GM12878 (cell line): ENCODE measurements at regions not wholly inside any gene's neighbourhood (a gene's known extent, or its start where the extent isn't known, plus 50 kb on each side); places are given as distances from the start of the nearest gene placed in this dataset.

Source experiments
- ATAC-seq: fragments of 200-7000 bp; cut with Tn5 transposase; 3 replicates; pipeline ENCODE4 v1.9.1; 2020; ENCODE audit warnings: mild to moderate bottlenecking, moderate library complexity
- BruUV-seq: library from RNA; stranded (reverse); fragments of 400-500 nt; replicated peaks from 2 replicates; lab custom pipeline; 2021; lab: Mats Ljungman, UMichigan
- CTCF ChIA-PET: fragments of 300-600 bp; sonication (Branson Sonifier 250); formaldehyde crosslinking; extraction: SDS; loops from one replicate; lab custom pipeline; 2021; ENCODE audit warnings: inconsistent platforms; lab: Yijun Ruan, JAX
- POLR2A ChIA-PET: fragments of 350-600 bp; formaldehyde crosslinking; extraction: SDS; loops from one replicate; lab custom pipeline; 2021; ENCODE audit warnings: inconsistent platforms; lab: Charles Lee
- RAD21 ChIA-PET: fragments of 300-600 bp; sonication (Branson Sonifier 250); formaldehyde crosslinking; loops from one replicate; lab custom pipeline; 2023; ENCODE audit warnings: antibody characterized with exemption; ENCODE audit not compliant: unreplicated experiment; lab: Charles Lee
- SMC1A ChIA-PET: fragments of 300-600 bp; sonication (Branson Sonifier 250); formaldehyde crosslinking; loops from one replicate; lab custom pipeline; 2023; ENCODE audit not compliant: unreplicated experiment, uncharacterized antibody; lab: Charles Lee
- DNase-seq: peaks from one replicate; pipeline ENCODE4 v3.0.0-alpha.2; 2011; ENCODE audit warnings: low read depth, low spot score
- FAIRE-seq: peaks from 3 replicates; lab custom pipeline; 2011; peaks lifted over from hg19 to GRCh38; lab: Jason Lieb, UNC
- H2AFZ ChIP-seq: 2 replicates; pipeline ENCODE4 v1.6.0; 2011; ENCODE audit warnings: low read depth, low read length, control low read depth; ENCODE audit not compliant: control insufficient read depth
- H3K27ac ChIP-seq: 2 replicates; pipeline ENCODE4 v1.5.1; 2011; ENCODE audit warnings: control low read depth; ENCODE audit not compliant: control insufficient read depth, insufficient read depth
- H3K27me3 ChIP-seq, 2 experiments: replicated peaks in 1 of 2; 2 replicates each; pipeline versions ENCODE4 v1.6.0 to v1.6.1; 2011; ENCODE audit warnings: low read length in 1 of 2; ENCODE audit not compliant: control insufficient read depth in 2 of 2, insufficient read depth in 2 of 2
- H3K36me3 ChIP-seq, 2 experiments: 2 replicates each; pipeline ENCODE4 v1.5.1; 2011; ENCODE audit warnings: low read length in 1 of 2; ENCODE audit not compliant: control insufficient read depth in 2 of 2, insufficient read depth in 2 of 2
- H3K4me1 ChIP-seq: 2 replicates; pipeline ENCODE4 v1.6.1; 2011; ENCODE audit warnings: mild to moderate bottlenecking, low read length, moderate library complexity, mixed read lengths; ENCODE audit not compliant: control insufficient read depth, insufficient read depth
- H3K4me2 ChIP-seq: 2 replicates; pipeline ENCODE4 v1.6.0; 2011; ENCODE audit warnings: control low read depth; ENCODE audit not compliant: control insufficient read depth, insufficient read depth
- H3K4me3 ChIP-seq: fragments of 200-600 bp; sonication (generic); 2 replicates; pipeline ENCODE4 v1.5.1; 2016
- H3K79me2 ChIP-seq: 2 replicates; pipeline ENCODE4 v1.6.0; 2011; ENCODE audit warnings: low read length; ENCODE audit not compliant: control insufficient read depth, insufficient read depth
- H3K9ac ChIP-seq: 2 replicates; pipeline ENCODE4 v1.8.0; 2011; ENCODE audit warnings: low read length, control low read depth, mixed read lengths; ENCODE audit not compliant: control insufficient read depth, insufficient read depth
- H3K9me3 ChIP-seq: replicated peaks from 3 replicates; pipeline ENCODE4 v1.5.1; 2011; ENCODE audit warnings: mild to moderate bottlenecking, low read length; ENCODE audit not compliant: control insufficient read depth, insufficient read depth
- H4K20me1 ChIP-seq: 2 replicates; pipeline ENCODE4 v1.6.0; 2011; ENCODE audit not compliant: control insufficient read depth, insufficient read depth
- CEBPZ ChIP-seq: fragments of 150-350 bp; IDR thresholded peaks from 2 replicates; pipeline ENCODE4 v1.6.1; 2016; ENCODE audit warnings: low read depth, low read length
- CHD4 ChIP-seq: fragments of 200-600 bp; sonication (generic); IDR thresholded peaks from 2 replicates; pipeline ENCODE4 v1.6.1; 2016; ENCODE audit warnings: mild to moderate bottlenecking
- ELK1 ChIP-seq: IDR thresholded peaks from 2 replicates; pipeline ENCODE4 v1.6.1; 2012; ENCODE audit warnings: low read depth, low read length, improper control_type of control experiment
- FOXM1 ChIP-seq: IDR thresholded peaks from 2 replicates; pipeline ENCODE4 v1.6.1; 2012; ENCODE audit warnings: low read depth, mild to moderate bottlenecking, inconsistent platforms, low read length, moderate library complexity
- HCFC1 ChIP-seq: fragments of 150-350 bp; IDR thresholded peaks from 2 replicates; pipeline ENCODE4 v1.6.1; 2014; ENCODE audit warnings: low read length
- RAD21 ChIP-seq: IDR thresholded peaks from 2 replicates; pipeline ENCODE4 v1.6.1; 2011; ENCODE audit warnings: mild to moderate bottlenecking, low read depth, low read length, moderate library complexity; ENCODE audit not compliant: insufficient read depth
- RCOR1 ChIP-seq: conservative IDR thresholded peaks from 2 replicates; pipeline ENCODE4 v1.6.1; 2012; ENCODE audit warnings: low read depth, low read length, improper control_type of control experiment
- SP1 ChIP-seq: IDR thresholded peaks from one replicate; pipeline ENCODE4 v1.6.1; 2011; ENCODE audit warnings: low read depth, low read length
- ZBED1 ChIP-seq: IDR thresholded peaks from 2 replicates; pipeline ENCODE4 v1.6.1; 2016; ENCODE audit warnings: borderline replicate concordance
- ZBTB40 ChIP-seq: fragments of 450-650 bp; IDR thresholded peaks from 2 replicates; pipeline ENCODE4 v1.6.1; 2016; ENCODE audit warnings: mild to moderate bottlenecking, moderate library complexity, borderline replicate concordance
- ZNF217 ChIP-seq: fragments of 450-650 bp; IDR thresholded peaks from 2 replicates; pipeline ENCODE4 v1.6.1; 2017; ENCODE audit warnings: antibody characterized with exemption, mild to moderate bottlenecking
- ZNF24 ChIP-seq: fragments of 450-650 bp; IDR thresholded peaks from 2 replicates; pipeline ENCODE4 v1.6.1; 2017; ENCODE audit warnings: antibody characterized with exemption, mild to moderate bottlenecking
- WGBS: methylation state at CpG from one replicate; pipeline ENCODE4 v1.1.6; 2016; ENCODE audit warnings: low lambda C conversion rate; ENCODE audit not compliant: insufficient replicate concordance, insufficient coverage; ENCODE audit errors: missing lambda C conversion rate; 5-methylcytosine and 5-hydroxymethylcytosine counted together
- in situ Hi-C: fragments of 300-500 bp; cut with MboI; formaldehyde crosslinking; loops from 9 replicates; pipeline ENCODE4 v1.14.3; 2018; ENCODE audit warnings: mixed read lengths
- intact Hi-C: fragments of 100-400 bp; cut with micrococcal nuclease; formaldehyde crosslinking; loops from one replicate; pipeline ENCODE4 v1.14.2; 2022; ENCODE audit not compliant: unreplicated experiment
- TF ChIP-seq, protein P1 (sequence below), 3 experiments: IDR thresholded peaks in 2 of 3; conservative IDR thresholded peaks in 1 of 3; 2 replicates each; pipeline ENCODE4 v1.5.1; 2011; ENCODE audit warnings: low read depth in 3 of 3, low read length in 3 of 3, mild to moderate bottlenecking in 3 of 3, control low read depth in 2 of 3, moderate library complexity in 2 of 3, inconsistent platforms in 1 of 3, mixed read lengths in 1 of 3; ENCODE audit not compliant: control insufficient read depth in 2 of 3, insufficient read depth in 1 of 3; ENCODE audit errors: extremely low read depth in 1 of 3

DNA sequence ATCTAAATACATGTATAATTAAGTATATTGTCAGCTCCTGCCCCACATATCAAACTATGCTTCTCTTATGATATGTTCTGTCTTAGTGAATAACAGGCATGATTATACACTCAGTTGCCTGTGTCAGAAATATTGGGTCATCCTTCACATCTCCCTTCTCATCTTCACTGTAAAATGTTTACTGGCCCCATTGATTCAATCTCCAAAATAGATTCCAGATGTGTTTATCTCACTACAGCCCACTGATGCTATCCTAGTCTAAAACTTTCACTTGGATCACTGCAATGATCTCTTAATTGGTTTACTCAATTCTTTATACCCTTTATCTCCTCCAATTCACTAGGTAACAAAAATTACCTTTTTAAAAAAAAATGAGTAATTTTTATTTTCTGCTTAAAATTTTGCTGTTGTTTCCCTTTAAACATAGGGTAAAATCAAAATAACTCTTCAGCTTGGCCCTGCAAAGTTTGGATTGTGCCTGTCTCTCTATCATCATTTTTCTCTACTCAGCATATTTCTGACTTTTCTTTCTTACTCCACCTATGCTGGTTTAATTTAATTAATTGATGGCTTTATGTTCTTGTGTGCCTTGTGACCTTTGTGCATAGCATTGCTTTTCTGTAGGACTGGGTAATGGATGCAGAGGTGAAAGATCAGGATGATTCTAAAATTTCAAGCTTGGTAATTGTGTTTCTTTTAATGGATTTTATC, 233.9 kb upstream of the FOXP2 start (continued):
- TF ChIP-seq ELK1 (no peak), ZNF24 (no peak), SP1 (no peak), RAD21 (no peak)
- TF ChIP-seq, all 136 proteins: peak for 0

DNA sequence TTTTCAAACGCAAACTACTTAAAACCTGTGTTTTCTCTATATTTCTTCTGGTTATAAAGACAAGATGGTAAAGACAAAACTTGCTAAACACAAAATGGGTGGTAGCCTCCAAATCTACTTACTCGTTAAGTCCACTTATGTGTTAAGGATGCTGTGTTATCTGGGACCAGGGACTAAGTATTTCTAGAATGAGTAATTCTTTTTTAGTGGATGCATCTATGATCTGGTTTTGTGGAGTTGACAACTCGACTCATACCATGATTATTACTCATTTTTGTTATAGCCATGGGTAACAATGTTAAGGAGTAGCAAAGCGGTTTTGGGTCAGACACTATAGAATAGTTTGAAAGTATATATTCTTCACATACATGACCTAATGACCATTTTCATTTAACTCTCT, 239.5 kb upstream of the FOXP2 start:
- Histone ChIP-seq H3K79me2 (no peaks in the 10 kb centered on the region), H3K9ac (no peak overlapping the region), H3K4me3 (no peak overlapping the region), H2AFZ (no peak overlapping the region), H3K4me2 (no peak overlapping the region), H3K36me3 (no peaks in the 10 kb centered on the region), H3K27me3 (no peaks in the 10 kb centered on the region), H3K9me3 (no peaks in the 10 kb centered on the region), H3K4me1 (no peaks in the 10 kb centered on the region), H4K20me1 (no peaks in the 10 kb centered on the region), H3K27ac (no peak overlapping the region)
- in situ Hi-C loops (no loop called here), intact Hi-C loops (no loop called here)
- RAD21 ChIA-PET = no interaction called here
- DNase-seq (no peak), FAIRE-seq (no peak), ATAC-seq (no peak)
- no TSS peak for BruUV-seq
- CTCF ChIA-PET = no interaction called here
- SMC1A ChIA-PET = no interaction called here
- WGBS = 23% methylated on average over 4 of the region's 4 CpGs
- POLR2A ChIA-PET = no interaction called here
- TF ChIP-seq ZNF217 = no peak
- TF ChIP-seq HCFC1 = no peak
- TF ChIP-seq FOXM1 = no peak
- no peak for TF ChIP-seq CEBPZ
- no peak for TF ChIP-seq ZBTB40
- TF ChIP-seq RCOR1 = no peak
- no peak for TF ChIP-seq ZBED1
- no peak for TF ChIP-seq CHD4
- TF ChIP-seq, protein P1, sequence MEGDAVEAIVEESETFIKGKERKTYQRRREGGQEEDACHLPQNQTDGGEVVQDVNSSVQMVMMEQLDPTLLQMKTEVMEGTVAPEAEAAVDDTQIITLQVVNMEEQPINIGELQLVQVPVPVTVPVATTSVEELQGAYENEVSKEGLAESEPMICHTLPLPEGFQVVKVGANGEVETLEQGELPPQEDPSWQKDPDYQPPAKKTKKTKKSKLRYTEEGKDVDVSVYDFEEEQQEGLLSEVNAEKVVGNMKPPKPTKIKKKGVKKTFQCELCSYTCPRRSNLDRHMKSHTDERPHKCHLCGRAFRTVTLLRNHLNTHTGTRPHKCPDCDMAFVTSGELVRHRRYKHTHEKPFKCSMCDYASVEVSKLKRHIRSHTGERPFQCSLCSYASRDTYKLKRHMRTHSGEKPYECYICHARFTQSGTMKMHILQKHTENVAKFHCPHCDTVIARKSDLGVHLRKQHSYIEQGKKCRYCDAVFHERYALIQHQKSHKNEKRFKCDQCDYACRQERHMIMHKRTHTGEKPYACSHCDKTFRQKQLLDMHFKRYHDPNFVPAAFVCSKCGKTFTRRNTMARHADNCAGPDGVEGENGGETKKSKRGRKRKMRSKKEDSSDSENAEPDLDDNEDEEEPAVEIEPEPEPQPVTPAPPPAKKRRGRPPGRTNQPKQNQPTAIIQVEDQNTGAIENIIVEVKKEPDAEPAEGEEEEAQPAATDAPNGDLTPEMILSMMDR (IDR thresholded peaks at IDR 0.05 in 2 of 3, conservative IDR thresholded peaks at IDR 0.05 in 1 of 3; ENCODE audit: control insufficient read depth in 2 of 3, extremely low read depth in 1 of 3, insufficient read depth in 1 of 3, low read depth in 3 of 3, low read length in 3 of 3) = no peak
